Colonic mucosa (tissue), 4 donors: ENCODE measurements at regions not wholly inside any gene's neighbourhood (a gene's known extent, or its start where the extent isn't known, plus 50 kb on each side); places are given as distances from the start of the nearest gene placed in this dataset.

Source experiments
- DNase-seq: peaks from one replicate; pipeline ENCODE4 v3.0.0-alpha.2; 2020
- H3K27ac ChIP-seq: fragments of 200-600 bp; one replicate; pipeline ENCODE4 v1.8.0; 2021
- H3K27me3 ChIP-seq: fragments of 200-600 bp; one replicate; pipeline ENCODE4 v1.8.0; 2021
- H3K36me3 ChIP-seq: fragments of 200-600 bp; one replicate; pipeline ENCODE4 v1.8.0; 2021
- H3K4me1 ChIP-seq: fragments of 200-600 bp; one replicate; pipeline ENCODE4 v1.8.0; 2021; ENCODE audit warnings: mild to moderate bottlenecking
- H3K4me3 ChIP-seq: fragments of 200-600 bp; one replicate; pipeline ENCODE4 v1.8.0; 2021
- H3K9ac ChIP-seq, 2 donors: one replicate each; pipeline ENCODE4 v1.7.0; 2013; ENCODE audit warnings: control low read depth in 2 of 2, low read depth in 2 of 2, low read length in 2 of 2
- H3K9me3 ChIP-seq: fragments of 200-600 bp; one replicate; pipeline ENCODE4 v1.8.0; 2021
- intact Hi-C: fragments of 100-400 bp; cut with DNase I; formaldehyde crosslinking; loops from one replicate; pipeline ENCODE4 v1.14.1; 2022
- TF ChIP-seq, protein P1 (sequence below): fragments of 200-600 bp; IDR thresholded peaks from one replicate; pipeline ENCODE4 v1.8.0; 2022; ENCODE audit warnings: antibody characterized with exemption, mild to moderate bottlenecking
- donor health status: healthy.
- donor health status: DM: no; HTN: no; CAD: no.
- donor health status: DM: no; HTN: no; CAD: no.

DNA sequence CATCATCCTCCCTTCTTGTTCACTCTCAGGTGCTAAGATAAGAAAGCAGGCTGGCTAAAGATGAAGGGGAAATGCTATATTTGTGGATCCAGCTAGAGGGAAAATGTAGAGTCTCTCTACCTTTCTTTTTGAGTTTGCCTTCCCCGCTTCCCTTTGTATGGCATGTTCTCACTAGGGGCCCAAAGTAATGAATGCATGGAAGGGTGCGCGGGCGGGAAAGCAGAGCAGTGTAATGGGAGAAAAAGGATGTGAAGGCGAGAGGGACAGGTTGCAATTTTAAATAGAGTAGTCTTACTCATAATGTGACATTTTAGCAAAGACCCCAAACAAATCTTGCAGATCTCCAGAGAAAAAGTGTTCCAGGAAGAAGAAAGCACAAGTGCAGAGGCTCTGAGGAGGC is 105.1 kb upstream of the ATP1B1 start:
- Histone ChIP-seq H3K9me3 (no peaks in the 10 kb centered on the region), H3K4me3 (no peak overlapping the region), H3K27ac (no peak overlapping the region), H3K36me3 (no peaks in the 10 kb centered on the region), H3K9ac (no peak overlapping the region), H3K4me1 (no peaks in the 10 kb centered on the region), H3K27me3 (no peaks in the 10 kb centered on the region)
- TF ChIP-seq, protein P1, sequence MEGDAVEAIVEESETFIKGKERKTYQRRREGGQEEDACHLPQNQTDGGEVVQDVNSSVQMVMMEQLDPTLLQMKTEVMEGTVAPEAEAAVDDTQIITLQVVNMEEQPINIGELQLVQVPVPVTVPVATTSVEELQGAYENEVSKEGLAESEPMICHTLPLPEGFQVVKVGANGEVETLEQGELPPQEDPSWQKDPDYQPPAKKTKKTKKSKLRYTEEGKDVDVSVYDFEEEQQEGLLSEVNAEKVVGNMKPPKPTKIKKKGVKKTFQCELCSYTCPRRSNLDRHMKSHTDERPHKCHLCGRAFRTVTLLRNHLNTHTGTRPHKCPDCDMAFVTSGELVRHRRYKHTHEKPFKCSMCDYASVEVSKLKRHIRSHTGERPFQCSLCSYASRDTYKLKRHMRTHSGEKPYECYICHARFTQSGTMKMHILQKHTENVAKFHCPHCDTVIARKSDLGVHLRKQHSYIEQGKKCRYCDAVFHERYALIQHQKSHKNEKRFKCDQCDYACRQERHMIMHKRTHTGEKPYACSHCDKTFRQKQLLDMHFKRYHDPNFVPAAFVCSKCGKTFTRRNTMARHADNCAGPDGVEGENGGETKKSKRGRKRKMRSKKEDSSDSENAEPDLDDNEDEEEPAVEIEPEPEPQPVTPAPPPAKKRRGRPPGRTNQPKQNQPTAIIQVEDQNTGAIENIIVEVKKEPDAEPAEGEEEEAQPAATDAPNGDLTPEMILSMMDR, result no peak
- intact Hi-C loops, result no loop called here
- no peak for DNase-seq

DNA sequence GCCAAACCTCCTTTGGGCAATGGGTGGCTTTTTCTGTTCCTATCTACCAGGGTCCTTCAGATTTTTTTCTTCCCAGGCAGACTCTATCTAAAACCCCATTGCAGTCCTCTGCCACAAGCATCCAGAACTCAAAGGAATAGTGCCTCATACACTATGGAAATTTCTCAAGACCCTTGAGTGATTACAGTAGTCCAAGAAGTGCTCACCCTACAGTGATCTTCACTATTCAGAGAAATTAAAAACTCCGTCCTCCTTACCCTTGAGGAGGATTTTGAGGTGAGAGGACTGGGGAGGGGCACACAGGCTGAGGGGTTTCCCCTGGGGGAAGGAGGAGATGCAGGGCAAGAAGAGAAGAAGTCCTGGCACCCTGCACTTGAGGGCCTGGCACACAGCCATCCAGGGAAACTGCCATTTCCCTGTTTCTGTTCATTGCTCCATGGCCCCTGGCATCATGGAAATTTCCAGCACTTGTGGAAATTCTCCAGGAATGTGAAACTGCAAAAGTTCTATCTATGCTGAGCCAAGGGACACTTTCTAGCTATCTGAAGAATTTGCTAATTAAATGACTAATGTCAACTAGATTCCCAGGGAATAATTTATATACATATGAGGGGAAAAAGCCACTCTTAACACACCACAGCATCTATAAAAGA is 102.5 kb upstream of the ATP1B1 start:
- TF ChIP-seq, protein P1, result no peak
- H3K9ac ChIP-seq, result no peak overlapping the region
- H3K4me1 ChIP-seq, result no peaks in the 10 kb centered on the region
- H3K4me3 ChIP-seq, result no peak overlapping the region
- H3K9me3 ChIP-seq, result no peaks in the 10 kb centered on the region
- H3K36me3 ChIP-seq, result no peaks in the 10 kb centered on the region
- intact Hi-C loops, result no loop called here
- no peak overlapping the region for H3K27ac ChIP-seq
- no peaks in the 10 kb centered on the region for H3K27me3 ChIP-seq
- peak; percentile 31 for DNase-seq

DNA sequence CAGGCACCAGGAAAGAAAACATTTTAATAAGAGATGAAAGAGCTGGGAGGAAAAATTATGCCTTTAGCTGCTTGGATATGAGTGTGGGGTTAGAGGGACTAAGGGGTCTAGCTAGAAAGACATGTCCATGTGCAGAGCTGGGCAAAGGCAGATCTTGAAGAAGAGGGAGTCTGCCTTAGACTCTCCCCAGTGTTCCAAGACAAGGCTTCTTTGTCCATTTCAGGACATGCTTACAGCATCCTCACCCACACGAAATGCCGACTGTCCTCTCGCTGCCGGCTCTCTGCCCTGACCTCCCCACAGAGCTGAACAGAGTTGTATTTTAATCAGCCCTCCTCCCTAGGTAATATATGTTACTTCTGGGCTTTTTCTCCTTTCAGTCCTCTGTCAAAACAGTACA is 100.7 kb upstream of the ATP1B1 start:
- H3K9ac ChIP-seq, result no peak overlapping the region
- H3K9me3 ChIP-seq, result no peaks in the 10 kb centered on the region
- TF ChIP-seq, protein P1, result no peak
- no peaks in the 10 kb centered on the region for H3K27me3 ChIP-seq
- no peak overlapping the region for H3K4me3 ChIP-seq
- no peak overlapping the region for H3K27ac ChIP-seq
- H3K36me3 ChIP-seq, result no peaks in the 10 kb centered on the region
- intact Hi-C loops, result no loop called here
- DNase-seq, result no peak
- H3K4me1 ChIP-seq, result no peaks in the 10 kb centered on the region

DNA sequence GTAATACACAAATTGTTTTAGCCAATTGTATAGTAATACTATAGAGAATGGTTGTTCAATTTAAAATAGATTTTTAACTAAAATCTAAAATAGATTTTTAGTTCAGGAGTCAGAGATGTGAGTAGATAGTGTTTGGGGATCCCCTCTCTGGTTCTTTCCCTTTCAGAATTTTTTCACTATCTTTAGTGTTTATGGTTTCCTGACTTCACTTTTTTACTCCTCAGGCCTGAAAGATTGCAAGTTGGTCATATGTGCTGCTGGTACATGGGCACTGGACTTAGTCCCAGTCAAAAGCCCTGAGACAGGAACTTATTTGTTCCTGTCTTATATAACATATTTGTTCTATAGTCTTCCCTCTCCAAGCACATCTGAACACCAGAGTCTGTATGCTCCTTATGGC is 96.8 kb upstream of the ATP1B1 start:
- Histone ChIP-seq H3K4me1 (no peaks in the 10 kb centered on the region), H3K27me3 (no peaks in the 10 kb centered on the region), H3K9me3 (no peaks in the 10 kb centered on the region), H3K36me3 (no peaks in the 10 kb centered on the region), H3K27ac (no peak overlapping the region), H3K4me3 (no peak overlapping the region), H3K9ac (no peak overlapping the region)
- DNase-seq, result no peak
- TF ChIP-seq, protein P1, result no peak
- intact Hi-C loops, result loop anchor here (5.0 kb wide), 1 partner anchor 42 kb away; no protein-coding TSS in a partner anchor

DNA sequence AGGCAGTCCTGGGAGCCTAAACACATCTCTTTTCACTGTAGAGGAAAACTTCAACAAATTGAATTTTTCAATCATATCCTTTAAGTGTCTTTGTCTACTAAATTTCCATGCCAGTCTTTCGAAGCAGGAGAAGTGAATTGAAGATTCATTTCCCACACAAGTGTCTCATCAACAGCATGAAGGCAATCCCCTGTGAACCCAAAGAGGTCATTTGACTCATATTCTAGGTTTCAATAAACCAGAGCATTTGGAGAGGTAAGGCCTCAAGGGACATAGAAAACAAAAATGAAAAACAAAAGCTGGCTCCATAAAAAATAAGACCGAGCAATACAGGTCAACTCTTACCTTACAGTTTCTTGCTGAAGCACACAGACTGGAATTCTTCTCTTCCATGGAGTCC is 94.1 kb upstream of the ATP1B1 start:
- Histone ChIP-seq H3K36me3 (no peaks in the 10 kb centered on the region), H3K4me3 (no peak overlapping the region), H3K27me3 (no peaks in the 10 kb centered on the region), H3K4me1 (no peaks in the 10 kb centered on the region), H3K27ac (no peak overlapping the region), H3K9me3 (no peaks in the 10 kb centered on the region), H3K9ac (no peak overlapping the region)
- no peak for DNase-seq
- TF ChIP-seq, protein P1, result no peak
- intact Hi-C loops, result loop anchor here (5.0 kb wide), 1 partner anchor 45 kb away; no protein-coding TSS in a partner anchor
